ENCODE measurements at regions not wholly inside any gene's neighbourhood (a gene's known extent, or its start where the extent isn't known, plus 50 kb on each side); places are given as distances from the start of the nearest gene placed in this dataset.

DNA sequence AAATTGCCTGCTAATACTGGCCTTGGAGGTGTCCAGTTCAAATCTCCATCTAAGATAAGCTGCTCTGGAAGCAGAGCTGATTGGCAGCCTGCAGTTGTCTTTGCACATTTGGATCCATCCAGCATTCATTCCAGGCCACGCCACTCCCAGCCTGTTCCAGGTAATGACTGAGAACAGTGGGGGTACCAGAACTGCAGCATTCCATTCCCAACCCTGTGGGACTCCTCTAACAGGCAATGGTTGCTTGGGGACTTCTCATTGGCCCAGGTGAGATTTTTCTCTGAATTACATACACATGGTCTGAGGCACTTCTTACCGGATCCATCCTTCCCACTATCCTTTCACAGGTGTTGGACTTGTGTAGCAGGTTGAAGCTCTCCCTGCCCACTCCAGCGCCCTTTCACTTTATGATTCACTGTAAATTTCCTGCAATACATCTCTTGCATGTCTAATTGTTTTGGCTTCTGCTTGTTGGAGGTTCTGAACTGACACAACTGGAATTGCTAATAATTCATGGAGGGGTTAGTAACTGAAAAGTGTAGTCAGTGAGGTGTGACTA, 206.1 kb upstream of the ZFHX3 start:
- Histone ChIP-seq H3K4me2 (ENCODE audit: low read length) (no peak overlapping the region), H3K9me3 (ENCODE audit: control insufficient read depth, low read length) (no peaks in the 10 kb centered on the region), H2AFZ (no peak overlapping the region), H3K9ac (no peak overlapping the region), H3K79me2 (no peaks in the 10 kb centered on the region), H3K36me3 (ENCODE audit: control insufficient read depth, insufficient read depth, low read length) (no peaks in the 10 kb centered on the region), H3K4me3 (ENCODE audit: low read depth, low read length) (no peak overlapping the region), H3K27me3 (ENCODE audit: control insufficient read depth, insufficient read depth, low read length) (no peaks in the 10 kb centered on the region), H3K27ac (no peak overlapping the region), H3K4me1 (no peaks in the 10 kb centered on the region)
- TF ChIP-seq, protein P1, sequence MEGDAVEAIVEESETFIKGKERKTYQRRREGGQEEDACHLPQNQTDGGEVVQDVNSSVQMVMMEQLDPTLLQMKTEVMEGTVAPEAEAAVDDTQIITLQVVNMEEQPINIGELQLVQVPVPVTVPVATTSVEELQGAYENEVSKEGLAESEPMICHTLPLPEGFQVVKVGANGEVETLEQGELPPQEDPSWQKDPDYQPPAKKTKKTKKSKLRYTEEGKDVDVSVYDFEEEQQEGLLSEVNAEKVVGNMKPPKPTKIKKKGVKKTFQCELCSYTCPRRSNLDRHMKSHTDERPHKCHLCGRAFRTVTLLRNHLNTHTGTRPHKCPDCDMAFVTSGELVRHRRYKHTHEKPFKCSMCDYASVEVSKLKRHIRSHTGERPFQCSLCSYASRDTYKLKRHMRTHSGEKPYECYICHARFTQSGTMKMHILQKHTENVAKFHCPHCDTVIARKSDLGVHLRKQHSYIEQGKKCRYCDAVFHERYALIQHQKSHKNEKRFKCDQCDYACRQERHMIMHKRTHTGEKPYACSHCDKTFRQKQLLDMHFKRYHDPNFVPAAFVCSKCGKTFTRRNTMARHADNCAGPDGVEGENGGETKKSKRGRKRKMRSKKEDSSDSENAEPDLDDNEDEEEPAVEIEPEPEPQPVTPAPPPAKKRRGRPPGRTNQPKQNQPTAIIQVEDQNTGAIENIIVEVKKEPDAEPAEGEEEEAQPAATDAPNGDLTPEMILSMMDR (IDR thresholded peaks at IDR 0.05) = no peak

GRCh38 chr16:73252446-73252845, 204.5 kb upstream of the ZFHX3 start:
- TF ChIP-seq, protein P1 (IDR thresholded peaks at IDR 0.05) = no peak
- Histone ChIP-seq H3K27me3 (ENCODE audit: control insufficient read depth, insufficient read depth, low read length) (no peaks in the 10 kb centered on the region), H3K9me3 (ENCODE audit: control insufficient read depth, low read length) (no peaks in the 10 kb centered on the region), H2AFZ (no peak overlapping the region), H3K9ac (no peak overlapping the region), H3K36me3 (ENCODE audit: control insufficient read depth, insufficient read depth, low read length) (no peaks in the 10 kb centered on the region), H3K27ac (no peak overlapping the region), H3K4me2 (ENCODE audit: low read length) (no peak overlapping the region), H3K4me3 (ENCODE audit: low read depth, low read length) (no peak overlapping the region), H3K4me1 (no peaks in the 10 kb centered on the region), H3K79me2 (no peaks in the 10 kb centered on the region)

GRCh38 chr16:73251608-73252007, 203.7 kb upstream of the ZFHX3 start:
- Histone ChIP-seq H3K4me1 (no peaks in the 10 kb centered on the region), H3K27me3 (ENCODE audit: control insufficient read depth, insufficient read depth, low read length) (no peaks in the 10 kb centered on the region), H3K4me2 (ENCODE audit: low read length) (no peak overlapping the region), H3K9me3 (ENCODE audit: control insufficient read depth, low read length) (no peaks in the 10 kb centered on the region), H2AFZ (no peak overlapping the region), H3K79me2 (no peaks in the 10 kb centered on the region), H3K36me3 (ENCODE audit: control insufficient read depth, insufficient read depth, low read length) (no peaks in the 10 kb centered on the region), H3K4me3 (ENCODE audit: low read depth, low read length) (no peak overlapping the region), H3K27ac (no peak overlapping the region), H3K9ac (no peak overlapping the region)
- TF ChIP-seq, protein P1 (IDR thresholded peaks at IDR 0.05) = no peak

GRCh38 chr16:73248316-73248715, 200.4 kb upstream of the ZFHX3 start:
- Histone ChIP-seq H3K4me3 (ENCODE audit: low read depth, low read length) (no peak overlapping the region), H3K9ac (no peak overlapping the region), H3K27me3 (ENCODE audit: control insufficient read depth, insufficient read depth, low read length) (no peaks in the 10 kb centered on the region), H3K4me2 (ENCODE audit: low read length) (no peak overlapping the region), H3K36me3 (ENCODE audit: control insufficient read depth, insufficient read depth, low read length) (no peaks in the 10 kb centered on the region), H3K79me2 (no peaks in the 10 kb centered on the region), H3K9me3 (ENCODE audit: control insufficient read depth, low read length) (no peaks in the 10 kb centered on the region), H3K4me1 (no peaks in the 10 kb centered on the region), H3K27ac (no peak overlapping the region), H2AFZ (no peak overlapping the region)
- TF ChIP-seq, protein P1 (IDR thresholded peaks at IDR 0.05) = no peak

- Histone ChIP-seq H3K27ac (no peak overlapping the region), H3K79me2 (no peaks in the 10 kb centered on the region), H3K36me3 (ENCODE audit: control insufficient read depth, insufficient read depth, low read length) (no peaks in the 10 kb centered on the region), H3K27me3 (ENCODE audit: control insufficient read depth, insufficient read depth, low read length) (no peaks in the 10 kb centered on the region), H3K9ac (no peak overlapping the region), H3K4me3 (ENCODE audit: low read depth, low read length) (no peak overlapping the region), H3K9me3 (ENCODE audit: control insufficient read depth, low read length) (no peaks in the 10 kb centered on the region), H3K4me2 (ENCODE audit: low read length) (no peak overlapping the region), H2AFZ (no peak overlapping the region), H3K4me1 (no peaks in the 10 kb centered on the region)
- TF ChIP-seq, protein P1 (IDR thresholded peaks at IDR 0.05) = no peak
Observed at GRCh38 chr16:73240920-73241319, 193.0 kb upstream of the ZFHX3 start.
